Calu3 (cell line): ENCODE measurements at regions not wholly inside any gene's neighbourhood (a gene's known extent, or its start where the extent isn't known, plus 50 kb on each side); places are given as distances from the start of the nearest gene placed in this dataset.

Experiments
- BruUV-seq: library from RNA; stranded (reverse); fragments of 400-500 nt; replicated peaks from 2 replicates; lab custom pipeline; 2021; lab: Mats Ljungman, UMichigan
- CTCF ChIA-PET: fragments of 300-600 bp; sonication (Branson Sonifier 250); formaldehyde crosslinking; loops from one replicate; lab custom pipeline; 2022; ENCODE audit warnings: antibody characterized with exemption; lab: Charles Lee
- DNase-seq: peaks from one replicate; pipeline ENCODE4 v3.0.0; 2022
- H3K27ac Mint-ChIP-seq: one replicate; pipeline ENCODE4 v1.8.0; 2022; ENCODE audit warnings: mixed read lengths; ENCODE audit not compliant: unreplicated experiment
- H3K27me3 Mint-ChIP-seq: one replicate; pipeline ENCODE4 v1.8.0; 2022; ENCODE audit warnings: mixed read lengths; ENCODE audit not compliant: unreplicated experiment
- H3K36me3 Mint-ChIP-seq: one replicate; pipeline ENCODE4 v1.8.0; 2022; ENCODE audit warnings: mild to moderate bottlenecking, moderate library complexity, mixed read lengths; ENCODE audit not compliant: insufficient read depth, unreplicated experiment
- H3K4me1 Mint-ChIP-seq: one replicate; pipeline ENCODE4 v1.8.0; 2022; ENCODE audit warnings: mild to moderate bottlenecking, low read depth, mixed read lengths; ENCODE audit not compliant: unreplicated experiment
- H3K4me3 Mint-ChIP-seq: one replicate; pipeline ENCODE4 v1.8.0; 2022; ENCODE audit warnings: mild to moderate bottlenecking, low read depth, moderate library complexity, mixed read lengths; ENCODE audit not compliant: unreplicated experiment
- H3K9me3 Mint-ChIP-seq: one replicate; pipeline ENCODE4 v1.8.0; 2022; ENCODE audit warnings: low read depth, mixed read lengths; ENCODE audit not compliant: unreplicated experiment
- intact Hi-C: fragments of 100-400 bp; cut with micrococcal nuclease; formaldehyde crosslinking; loops from one replicate; pipeline ENCODE4 v1.10.0; 2022; ENCODE audit not compliant: unreplicated experiment
- TF ChIP-seq, protein P1 (sequence below): fragments of 200-600 bp; IDR thresholded peaks from one replicate; pipeline ENCODE4 v1.8.0; 2022; ENCODE audit warnings: antibody characterized with exemption; ENCODE audit not compliant: unreplicated experiment

DNA sequence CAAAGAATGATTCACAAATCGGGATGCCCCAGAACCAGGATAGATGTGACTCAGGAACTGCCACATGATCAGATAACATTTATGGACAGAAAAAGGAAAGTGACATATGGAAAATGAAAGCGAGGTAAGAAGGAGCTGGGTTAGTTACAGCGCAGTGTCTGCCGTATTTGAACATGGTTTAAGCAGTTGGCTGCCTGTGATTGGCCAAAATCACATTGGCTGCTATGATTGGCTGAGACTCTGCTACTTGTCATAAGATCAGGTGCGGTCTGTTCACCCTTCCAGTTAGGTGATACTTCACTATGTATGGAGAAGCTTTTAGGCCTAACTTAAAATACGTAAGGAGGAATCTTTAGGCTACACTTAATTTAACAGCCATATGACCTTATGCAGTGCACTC, 322.7 kb upstream of the HAND2 start:
- no peak for DNase-seq
- H3K27ac Mint-ChIP-seq = no peak overlapping the region
- BruUV-seq = no TSS peak
- H3K27me3 Mint-ChIP-seq = no peaks in the 10 kb centered on the region
- intact Hi-C loops = no loop called here
- TF ChIP-seq, protein P1, sequence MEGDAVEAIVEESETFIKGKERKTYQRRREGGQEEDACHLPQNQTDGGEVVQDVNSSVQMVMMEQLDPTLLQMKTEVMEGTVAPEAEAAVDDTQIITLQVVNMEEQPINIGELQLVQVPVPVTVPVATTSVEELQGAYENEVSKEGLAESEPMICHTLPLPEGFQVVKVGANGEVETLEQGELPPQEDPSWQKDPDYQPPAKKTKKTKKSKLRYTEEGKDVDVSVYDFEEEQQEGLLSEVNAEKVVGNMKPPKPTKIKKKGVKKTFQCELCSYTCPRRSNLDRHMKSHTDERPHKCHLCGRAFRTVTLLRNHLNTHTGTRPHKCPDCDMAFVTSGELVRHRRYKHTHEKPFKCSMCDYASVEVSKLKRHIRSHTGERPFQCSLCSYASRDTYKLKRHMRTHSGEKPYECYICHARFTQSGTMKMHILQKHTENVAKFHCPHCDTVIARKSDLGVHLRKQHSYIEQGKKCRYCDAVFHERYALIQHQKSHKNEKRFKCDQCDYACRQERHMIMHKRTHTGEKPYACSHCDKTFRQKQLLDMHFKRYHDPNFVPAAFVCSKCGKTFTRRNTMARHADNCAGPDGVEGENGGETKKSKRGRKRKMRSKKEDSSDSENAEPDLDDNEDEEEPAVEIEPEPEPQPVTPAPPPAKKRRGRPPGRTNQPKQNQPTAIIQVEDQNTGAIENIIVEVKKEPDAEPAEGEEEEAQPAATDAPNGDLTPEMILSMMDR = no peak
- H3K4me1 Mint-ChIP-seq = no peaks in the 10 kb centered on the region
- H3K9me3 Mint-ChIP-seq = no peaks in the 10 kb centered on the region
- peaks cover 5% of the 10 kb centered on the region for H3K36me3 Mint-ChIP-seq
- H3K4me3 Mint-ChIP-seq = no peak overlapping the region
- CTCF ChIA-PET = no interaction called here

DNA sequence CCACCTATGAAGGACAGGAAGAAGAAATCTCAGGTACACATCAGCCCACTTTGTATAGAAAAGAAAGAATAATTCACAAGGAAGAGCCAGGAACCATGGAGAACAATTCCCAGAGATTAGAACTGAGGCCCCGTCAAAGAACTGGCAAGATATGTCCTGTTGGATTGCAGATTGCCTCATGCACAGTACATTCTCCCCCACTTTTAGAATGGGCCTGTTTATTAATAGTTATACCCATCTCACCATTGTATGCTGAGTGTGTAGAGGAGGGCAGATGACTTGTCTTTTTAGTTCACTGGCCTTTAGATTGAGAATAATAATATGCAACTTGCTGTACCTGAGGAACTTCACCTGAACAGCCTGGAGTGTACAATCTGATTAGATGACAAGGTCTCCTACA, 315.6 kb upstream of the HAND2 start:
- CTCF ChIA-PET = no interaction called here
- intact Hi-C loops = no loop called here
- DNase-seq = no peak
- Mint-ChIP-seq H3K4me3 (no peak overlapping the region), H3K27me3 (no peaks in the 10 kb centered on the region), H3K9me3 (peaks cover 5% of the 10 kb centered on the region), H3K27ac (no peak overlapping the region), H3K36me3 (peaks cover 5% of the 10 kb centered on the region), H3K4me1 (no peaks in the 10 kb centered on the region)
- TF ChIP-seq, protein P1 = no peak
- BruUV-seq = no TSS peak

DNA sequence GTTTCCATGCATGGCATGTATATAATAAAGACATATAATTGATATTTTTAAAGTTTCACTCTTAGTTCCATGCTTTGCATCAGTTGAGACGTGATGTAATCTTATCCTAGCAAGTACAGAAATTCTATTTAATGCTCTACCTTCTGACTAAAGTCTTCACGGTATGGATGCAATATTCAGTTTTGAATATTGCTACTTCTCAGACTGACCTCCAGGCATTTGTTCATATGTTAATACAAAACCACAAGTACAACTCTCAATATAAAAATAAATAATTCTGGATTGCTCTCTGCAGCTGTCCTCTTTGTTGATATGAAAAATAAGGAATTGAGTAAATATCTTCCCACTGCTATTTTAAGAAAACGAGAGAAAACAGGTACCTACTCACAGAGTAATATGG, 309.8 kb upstream of the HAND2 start:
- DNase-seq = no peak
- CTCF ChIA-PET = no interaction called here
- intact Hi-C loops = loop anchor here (10.0 kb wide), 1 partner anchor 475 kb away; no protein-coding TSS in a partner anchor
- TF ChIP-seq, protein P1 = no peak
- peaks cover 5% of the 10 kb centered on the region for H3K9me3 Mint-ChIP-seq
- H3K36me3 Mint-ChIP-seq = no peaks in the 10 kb centered on the region
- H3K4me1 Mint-ChIP-seq = no peaks in the 10 kb centered on the region
- no peaks in the 10 kb centered on the region for H3K27me3 Mint-ChIP-seq
- no TSS peak for BruUV-seq
- no peak overlapping the region for H3K4me3 Mint-ChIP-seq
- H3K27ac Mint-ChIP-seq = no peak overlapping the region

DNA sequence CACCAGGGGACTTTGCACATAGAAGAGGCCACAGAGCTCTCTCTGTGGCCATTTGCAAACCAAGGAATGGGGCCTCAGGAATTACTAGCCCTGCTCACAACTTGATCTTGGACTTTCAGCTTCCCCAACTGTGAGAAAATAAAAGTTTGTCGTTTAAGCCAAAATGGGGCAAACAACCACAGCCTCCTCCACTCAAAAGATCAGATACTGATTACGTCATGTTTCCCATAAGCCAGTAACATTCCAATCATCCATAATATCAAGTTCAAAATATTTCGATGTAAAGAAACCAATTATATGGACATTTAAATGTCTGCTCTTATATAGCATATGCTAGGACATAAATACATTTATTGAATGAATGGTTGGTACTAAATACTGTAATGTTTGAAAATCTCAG, 307.5 kb upstream of the HAND2 start:
- Mint-ChIP-seq H3K27me3 (no peaks in the 10 kb centered on the region), H3K4me1 (no peaks in the 10 kb centered on the region), H3K9me3 (peaks cover 2% of the 10 kb centered on the region), H3K36me3 (no peaks in the 10 kb centered on the region), H3K4me3 (no peak overlapping the region), H3K27ac (no peak overlapping the region)
- TF ChIP-seq, protein P1 = no peak
- CTCF ChIA-PET = no interaction called here
- BruUV-seq = no TSS peak
- intact Hi-C loops = loop anchor here (10.0 kb wide), 1 partner anchor 477 kb away; no protein-coding TSS in a partner anchor
- DNase-seq = no peak
